HG03135 (cell line): ENCODE measurements at regions not wholly inside any gene's neighbourhood (a gene's known extent, or its start where the extent isn't known, plus 50 kb on each side); places are given as distances from the start of the nearest gene placed in this dataset.
"Not testable (repeated sequence)": the region's sequence is repeated elsewhere in the genome, so short reads cannot be mapped to it uniquely, and the experiment has no call there.

ENCODE experiments used
- ATAC-seq: cut with Tn5 transposase; IDR thresholded peaks from one replicate; pipeline ENCODE4 v1.9.1; 2021; ENCODE audit warnings: mild to moderate bottlenecking, moderate library complexity; ENCODE audit not compliant: unreplicated experiment

DNA sequence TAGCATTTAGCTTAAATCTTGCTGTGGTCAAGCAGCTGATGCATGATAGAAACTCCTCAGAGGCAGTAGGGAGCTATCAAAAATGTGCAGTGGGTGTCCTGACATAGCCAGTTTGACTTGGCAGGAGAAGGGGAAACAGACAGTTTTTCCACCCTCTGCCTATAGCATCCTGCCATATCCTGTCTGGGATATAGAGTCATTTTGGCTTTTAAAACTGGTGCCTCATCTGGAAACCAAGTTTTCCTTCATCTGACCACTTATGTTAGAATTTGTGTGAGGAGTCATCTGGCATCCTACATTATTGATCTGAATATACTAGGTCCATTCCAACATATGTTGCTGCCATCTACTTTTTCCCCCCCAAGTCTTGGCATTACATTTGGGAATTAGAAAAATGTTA lies 284.1 kb downstream of the CD109 start:
- no peak for ATAC-seq

DNA sequence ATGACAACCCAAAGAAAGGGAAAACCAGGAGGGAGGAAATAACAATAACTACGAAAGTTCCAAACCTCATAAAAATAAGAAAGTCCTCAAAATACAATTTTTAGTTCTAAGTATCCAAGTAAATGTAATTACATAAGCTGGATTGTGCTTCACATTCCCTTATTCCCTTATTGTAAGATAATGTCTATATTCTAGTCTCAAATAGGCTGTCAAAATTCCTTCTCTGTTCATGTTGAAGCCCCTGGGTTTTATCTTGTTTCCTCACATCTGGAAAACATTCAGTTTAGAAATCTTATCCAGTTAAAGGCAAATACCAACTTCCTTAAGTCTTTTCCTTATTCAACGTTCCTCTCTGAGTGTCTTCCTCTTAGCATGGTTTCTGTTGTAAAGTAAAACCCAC lies 282.3 kb downstream of the CD109 start:
- no peak for ATAC-seq

DNA sequence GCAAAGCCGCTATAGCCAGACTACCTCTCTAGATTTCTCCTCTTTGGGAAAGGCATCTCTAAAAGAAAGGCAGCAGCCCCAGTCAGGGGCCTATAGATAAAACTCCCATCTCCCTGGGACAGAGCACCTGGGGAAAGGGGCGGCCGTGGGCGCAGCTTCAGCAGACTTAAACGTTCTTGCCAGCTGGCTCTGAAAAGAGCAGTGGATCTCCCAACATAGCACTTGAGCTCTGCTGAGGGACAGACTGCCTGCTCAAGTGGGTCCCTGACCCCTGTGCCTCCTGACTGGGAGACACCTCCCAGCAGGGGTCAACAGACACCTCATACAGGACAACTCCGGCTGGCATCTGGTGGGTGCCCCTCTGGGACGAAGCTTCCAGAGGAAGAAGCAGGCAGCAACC lies 276.5 kb downstream of the CD109 start:
- not testable (repeated sequence) for ATAC-seq

DNA sequence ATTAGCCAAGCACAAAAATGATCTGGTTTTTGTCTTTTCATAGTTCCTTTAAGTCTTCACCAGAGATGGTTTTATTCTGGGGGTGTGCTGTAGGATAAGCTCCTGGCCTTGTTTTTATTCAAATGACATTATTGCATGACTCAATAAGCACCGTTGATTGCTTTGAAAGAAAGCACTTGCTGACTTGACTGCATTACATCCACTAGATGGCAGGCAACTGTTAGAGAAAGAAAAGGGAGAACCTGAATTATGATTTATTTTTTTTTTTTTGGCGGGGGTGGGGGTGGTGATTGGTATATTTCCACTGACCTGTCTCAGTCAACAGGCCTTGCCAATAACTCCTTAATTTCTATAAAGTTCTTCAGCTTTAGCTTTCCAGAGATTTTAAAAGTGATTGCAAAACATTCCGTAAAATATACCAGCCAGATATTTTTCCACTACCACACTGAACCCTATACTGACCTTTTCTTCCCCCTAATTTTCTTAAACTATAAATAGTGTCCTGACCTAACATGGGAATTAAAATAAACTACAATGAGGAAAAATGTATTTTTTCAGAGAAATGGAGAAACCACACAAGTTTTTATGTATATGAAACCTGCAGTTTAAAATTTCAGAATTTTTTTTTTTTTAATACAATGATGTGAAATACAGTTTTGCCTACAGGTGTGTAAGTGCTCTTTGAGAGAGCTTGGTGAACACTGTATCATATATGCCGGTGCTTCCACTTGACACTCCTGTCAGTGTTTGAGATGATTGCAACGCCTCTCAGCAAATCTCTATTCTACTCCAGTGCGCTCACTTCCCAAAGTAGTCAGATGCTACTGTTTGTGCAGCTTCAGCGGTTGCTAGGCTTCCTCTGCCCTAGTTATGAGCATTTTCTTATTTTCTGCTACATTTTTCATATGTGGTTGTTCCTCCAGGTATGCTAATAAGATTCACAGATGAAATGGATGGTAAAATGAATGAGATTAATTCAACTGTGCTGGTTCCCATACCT lies 274.3 kb downstream of the CD109 start:
- ATAC-seq, result no peak

DNA sequence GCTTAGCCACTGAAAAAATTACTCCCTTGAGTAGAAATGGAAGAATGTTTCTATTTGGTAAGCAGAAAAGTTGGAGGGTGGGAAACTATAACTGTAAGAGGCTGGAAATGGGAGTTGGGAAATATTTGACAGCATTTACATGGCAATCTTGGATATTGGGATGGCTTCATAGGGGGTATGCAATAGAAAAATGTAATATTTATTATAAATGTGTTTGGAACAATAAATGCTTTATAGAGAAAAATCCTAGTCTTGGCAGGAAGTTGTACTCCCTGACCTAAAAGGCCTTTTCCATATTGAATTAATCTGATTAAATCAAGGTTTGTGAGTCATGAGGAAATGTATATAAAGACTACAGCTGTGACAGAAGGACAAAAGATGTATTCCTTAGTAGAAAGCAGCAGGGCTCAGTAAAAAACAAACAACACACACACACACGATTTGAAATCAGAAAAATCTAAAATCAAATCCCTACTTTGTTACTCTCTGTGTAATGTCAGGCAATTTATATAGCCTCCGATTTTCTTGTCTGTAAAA lies 272.3 kb downstream of the CD109 start:
- no peak for ATAC-seq

DNA sequence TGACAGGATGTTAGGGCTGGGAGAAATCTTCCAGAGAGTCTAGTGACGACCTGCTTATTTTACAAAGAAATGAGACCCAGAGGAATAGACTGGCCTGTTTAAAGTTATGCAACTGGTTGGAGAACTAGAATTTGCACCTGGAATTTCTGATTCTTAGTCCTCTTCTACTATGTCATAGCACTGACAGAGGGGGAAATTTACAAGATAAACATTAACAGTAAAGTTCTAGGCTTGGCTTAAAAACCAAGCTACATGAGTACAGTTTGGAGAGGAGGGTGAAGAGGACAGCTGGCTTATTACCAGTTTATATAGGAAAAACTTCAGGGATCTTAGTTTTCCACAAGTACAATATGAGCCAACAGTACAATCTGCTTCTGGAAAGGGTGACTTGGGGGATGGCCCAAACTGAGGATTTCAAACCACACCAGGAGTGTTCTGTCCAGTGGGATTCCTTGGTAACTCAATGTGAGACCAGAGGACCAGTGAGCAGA lies 269.6 kb downstream of the CD109 start:
- no peak for ATAC-seq

DNA sequence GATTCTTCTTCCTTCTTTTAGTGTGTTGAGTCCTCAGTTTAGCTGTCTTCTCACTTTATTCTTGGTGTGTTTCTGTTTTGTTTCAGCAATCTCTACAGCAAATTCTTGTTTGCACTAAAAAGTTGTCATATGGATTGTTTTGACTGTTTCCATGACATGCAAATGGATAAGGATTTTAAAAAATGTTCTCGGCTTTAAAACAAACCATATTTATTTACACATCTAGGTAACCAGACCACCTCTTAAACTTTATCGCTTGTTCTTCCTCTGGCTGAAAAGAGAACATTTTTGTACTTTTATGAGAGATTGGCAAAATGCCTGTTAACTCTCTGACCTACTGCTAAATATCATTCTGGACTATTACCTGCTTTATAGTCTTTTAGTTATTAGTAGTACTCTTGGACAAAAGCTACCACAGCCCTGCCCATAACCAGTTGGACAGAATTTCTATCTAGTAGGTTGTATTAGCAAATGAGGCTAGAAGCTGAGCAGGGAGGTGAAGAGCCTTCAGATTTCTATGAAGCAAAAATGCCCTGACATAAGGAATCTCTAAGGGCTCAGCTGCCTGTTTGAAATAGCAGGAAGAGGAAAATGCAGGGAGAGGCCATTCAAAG lies 268.3 kb downstream of the CD109 start:
- ATAC-seq, result no peak

DNA sequence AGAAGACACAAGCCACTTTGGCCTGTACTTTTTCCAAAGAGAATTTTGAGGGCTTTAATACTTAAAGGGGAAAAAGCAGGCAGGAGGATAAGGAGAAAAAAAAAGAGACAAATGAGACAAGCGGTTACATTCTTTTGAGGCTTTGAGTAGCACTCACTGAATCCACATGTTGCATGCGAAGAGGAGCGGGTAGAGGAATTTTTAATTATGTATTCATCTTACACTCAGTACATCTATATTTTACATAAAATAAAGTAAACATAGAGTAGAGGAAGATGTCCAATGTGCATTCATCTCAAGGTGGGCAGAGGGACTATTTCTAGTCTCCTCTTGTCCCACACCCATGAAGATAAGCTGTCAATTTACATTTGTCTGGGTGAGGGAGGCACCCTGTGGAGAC lies 266.9 kb downstream of the CD109 start:
- no peak for ATAC-seq

DNA sequence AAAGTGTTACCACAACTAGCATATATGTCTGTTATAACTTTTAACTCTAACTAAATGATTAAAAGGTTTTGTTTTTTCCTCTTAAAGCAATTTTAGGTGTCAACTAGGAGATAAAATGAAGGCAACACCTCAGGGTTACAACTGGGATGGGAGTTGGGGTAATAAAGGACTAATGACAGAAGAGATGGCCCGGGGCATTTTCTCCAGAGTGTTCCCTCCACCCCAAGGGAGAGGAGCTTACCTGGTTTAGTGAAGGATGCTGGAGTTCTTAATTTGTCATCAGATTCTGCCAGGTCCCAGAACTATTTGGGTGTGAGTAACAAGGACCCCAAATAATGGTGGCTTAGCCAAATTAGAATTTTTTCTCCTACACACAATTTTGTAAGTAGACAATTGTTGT lies 260.3 kb downstream of the CD109 start:
- no peak for ATAC-seq

DNA sequence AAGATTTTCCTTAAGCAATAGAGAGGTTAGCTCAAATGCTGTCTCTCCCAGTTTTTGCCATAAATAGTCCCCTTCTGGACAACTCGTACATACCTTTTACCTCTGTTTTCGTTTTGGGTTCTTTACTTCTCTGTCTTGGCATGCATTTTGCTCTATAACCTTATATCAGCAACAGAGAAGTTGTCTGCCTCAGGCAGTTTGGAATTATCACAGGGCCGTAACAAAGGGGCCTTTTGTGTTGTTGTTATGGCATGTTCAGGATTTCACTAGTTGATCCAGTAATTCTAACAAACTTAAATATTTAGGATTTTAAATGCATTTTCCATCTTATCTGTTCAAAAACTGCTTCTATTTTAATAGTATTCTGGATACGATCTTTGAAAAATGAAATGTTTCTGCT lies 259.8 kb downstream of the CD109 start:
- ATAC-seq, result no peak

DNA sequence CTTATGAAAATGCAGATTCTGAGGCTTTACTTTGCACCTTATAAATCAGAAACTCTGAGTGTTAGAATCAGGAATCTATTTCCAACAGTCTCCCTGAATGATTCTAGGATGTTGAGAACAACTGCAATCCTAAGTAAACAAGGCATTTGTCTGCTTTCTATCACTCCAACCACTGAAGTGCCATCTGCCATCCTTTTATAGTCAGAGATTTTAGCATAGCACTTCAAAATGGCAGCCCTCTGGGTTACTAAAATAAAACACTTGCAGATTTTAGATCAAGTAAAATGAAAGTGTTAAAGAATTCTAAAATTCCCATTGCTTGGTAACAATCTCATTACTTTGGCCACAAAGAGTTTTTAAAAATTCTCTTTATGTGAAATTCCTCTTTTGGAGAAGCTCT lies 258.9 kb downstream of the CD109 start:
- ATAC-seq, result no peak

DNA sequence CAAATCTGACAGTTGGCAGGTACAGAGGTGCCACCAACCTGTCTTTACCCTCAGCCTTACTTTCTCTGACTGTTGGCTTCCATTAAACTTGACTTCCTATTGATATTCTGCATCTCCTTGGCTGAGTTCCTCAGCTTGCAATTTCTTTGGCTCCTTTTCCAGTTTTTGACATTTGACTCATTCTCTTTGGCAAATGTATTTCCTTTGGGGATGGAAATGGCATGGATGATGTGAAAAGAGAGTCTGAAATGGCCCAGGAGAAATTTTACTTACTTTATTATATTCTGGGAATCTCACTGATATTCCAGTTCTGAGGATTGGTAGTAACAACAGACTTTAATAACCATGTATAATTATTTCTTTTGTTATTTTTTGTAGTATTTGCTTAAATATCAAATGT lies 255.2 kb downstream of the CD109 start:
- ATAC-seq, result no peak

DNA sequence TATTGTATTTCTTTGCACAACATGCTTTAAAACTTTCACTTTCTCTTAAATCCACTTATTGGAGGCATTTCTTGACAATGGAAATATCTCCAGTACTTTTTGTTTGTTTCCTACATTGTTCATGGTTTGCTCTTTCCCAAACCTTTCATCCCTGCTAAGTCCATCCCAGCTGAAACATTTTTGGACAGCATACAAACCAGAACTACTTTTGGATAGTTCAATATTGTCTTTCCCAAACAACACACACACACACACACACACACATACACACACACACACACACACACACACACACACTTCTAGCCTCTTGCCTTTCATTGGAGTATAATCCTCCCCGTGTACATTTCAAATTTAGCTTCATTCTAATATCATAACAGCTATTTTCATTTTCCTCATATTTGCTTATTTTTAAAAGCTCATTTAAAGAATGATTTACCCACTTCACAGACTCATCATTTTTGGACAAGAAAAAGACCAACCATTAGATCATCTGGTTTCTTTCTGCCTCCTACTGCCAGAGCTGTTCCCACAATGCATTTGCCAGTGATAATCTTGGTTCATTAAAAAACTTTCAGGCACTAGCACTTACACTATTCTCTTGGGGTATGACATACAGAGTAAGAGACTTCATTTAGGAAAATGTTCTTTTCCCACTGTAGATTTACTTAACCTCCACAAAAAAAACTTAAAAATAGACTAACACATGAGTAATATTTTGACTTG lies 248.1 kb downstream of the CD109 start:
- no peak for ATAC-seq

DNA sequence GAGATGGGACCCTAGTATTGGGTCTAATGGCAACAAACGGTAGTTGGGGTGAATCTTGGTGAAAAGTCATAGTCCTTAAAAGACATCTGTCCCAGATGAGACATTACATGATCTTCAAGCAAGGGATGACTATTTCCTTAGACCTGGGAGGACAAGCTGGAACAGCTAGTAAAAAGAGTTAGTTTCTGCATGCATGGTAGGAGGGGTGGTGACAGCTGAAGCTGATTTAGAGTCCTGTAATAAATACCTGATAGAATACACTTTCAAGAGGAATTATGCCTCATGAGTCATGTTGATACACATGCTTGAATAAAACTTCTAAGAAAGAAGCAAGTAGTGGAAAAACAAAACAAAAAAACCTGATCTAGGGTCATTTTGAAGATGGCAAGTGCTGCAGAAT lies 247.4 kb downstream of the CD109 start:
- ATAC-seq, result no peak

DNA sequence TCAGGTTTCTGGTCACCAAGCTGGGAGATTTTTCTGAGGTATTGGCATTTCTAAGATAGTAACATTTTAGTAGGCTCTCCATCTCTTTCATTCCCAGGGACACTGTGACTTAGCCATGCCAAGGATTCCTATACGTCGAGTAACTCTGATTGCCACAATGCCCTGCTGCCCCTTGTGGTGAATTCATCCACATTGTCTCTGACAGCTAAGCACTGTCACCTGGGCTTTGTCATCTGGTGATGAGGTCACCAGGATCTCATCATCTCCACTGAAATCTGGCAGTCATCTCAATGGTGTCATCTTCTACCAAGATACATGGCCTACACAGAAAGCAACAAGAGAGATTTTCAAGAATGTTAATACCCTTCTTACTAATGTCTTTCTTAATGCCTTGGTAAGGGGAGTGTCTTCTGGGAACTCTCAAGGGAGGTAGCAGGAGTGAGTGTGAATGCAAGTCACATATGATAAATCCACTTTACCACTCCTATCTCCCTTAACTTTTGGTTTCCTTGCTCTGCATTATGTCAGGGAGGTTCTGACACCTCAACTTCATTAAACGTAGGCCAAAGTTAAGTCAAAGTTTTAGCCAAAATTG lies 246.7 kb downstream of the CD109 start:
- no peak for ATAC-seq

DNA sequence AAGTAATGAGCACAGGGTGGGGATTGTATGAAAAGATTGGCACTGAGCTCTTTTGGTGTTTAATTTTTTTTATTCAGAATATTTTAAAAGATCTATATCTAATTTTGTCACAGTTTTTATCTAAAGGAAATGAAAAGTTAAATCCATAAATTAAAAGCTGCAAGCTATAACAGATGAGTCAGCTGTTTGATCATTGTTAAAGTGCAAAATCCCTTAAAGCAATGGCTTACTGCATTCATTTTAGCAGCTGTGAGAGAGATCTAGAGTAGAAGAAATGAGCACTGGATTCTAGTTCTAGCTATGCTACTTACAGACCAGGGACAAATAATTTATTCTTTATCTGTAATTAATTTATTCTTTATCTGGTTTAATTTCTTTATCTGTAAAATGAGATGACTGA lies 245.9 kb downstream of the CD109 start:
- no peak for ATAC-seq

DNA sequence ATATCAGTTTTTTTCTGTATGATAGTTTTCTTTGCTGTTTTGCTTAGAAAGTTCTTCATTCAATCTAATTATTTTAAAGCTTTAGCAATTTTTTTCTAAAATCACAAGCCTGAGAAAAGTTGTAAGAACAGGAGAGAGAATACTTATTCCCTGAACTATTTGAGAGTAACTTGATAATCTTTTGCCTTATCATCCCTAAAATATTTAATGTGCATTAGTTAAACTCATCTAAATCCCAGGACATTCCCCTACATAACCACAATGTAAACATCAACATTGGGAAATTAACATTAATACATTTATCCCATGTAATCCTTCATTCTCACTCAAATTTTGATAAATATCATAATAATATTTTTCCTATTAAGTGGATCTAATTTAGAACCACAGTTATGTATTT lies 241.8 kb downstream of the CD109 start:
- ATAC-seq, result no peak

DNA sequence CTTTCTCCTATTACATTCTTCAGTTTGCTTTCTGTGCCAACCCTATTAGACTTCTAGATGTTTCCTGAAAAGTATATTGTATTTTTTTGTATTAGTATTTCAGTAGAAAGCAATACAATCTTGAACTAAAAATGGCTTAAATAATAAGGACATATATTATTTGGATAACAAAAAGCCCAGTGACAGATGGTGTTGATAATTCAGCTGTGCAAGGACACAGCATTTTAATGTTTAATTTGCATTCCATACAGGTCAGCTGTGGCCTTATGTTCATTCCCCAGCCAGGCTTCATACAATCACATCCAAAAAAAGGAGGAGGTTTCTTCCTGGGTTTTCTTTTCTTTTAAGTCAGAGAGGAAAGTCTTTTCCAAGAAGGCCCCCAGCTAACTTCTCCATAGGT lies 236.9 kb downstream of the CD109 start:
- no peak for ATAC-seq

DNA sequence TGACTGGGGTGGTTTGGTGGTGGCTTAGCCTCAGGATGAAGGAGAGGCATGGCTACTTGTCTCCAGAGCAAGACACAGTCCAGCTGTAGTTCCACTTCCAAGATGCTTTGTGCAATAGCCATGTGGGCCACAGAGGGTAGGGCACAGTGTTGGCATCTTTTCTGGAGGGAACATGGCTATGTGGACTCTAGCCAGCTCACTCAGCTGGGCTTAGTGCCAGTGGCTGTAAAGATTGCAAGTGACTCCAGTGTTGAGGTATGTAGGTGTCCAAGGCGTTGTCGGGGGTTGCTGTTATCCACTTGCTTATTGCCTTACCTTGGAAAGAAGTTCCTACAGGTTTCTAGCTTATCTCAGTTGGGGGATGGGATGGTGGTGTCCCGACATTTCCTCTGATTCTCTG lies 233.4 kb downstream of the CD109 start:
- ATAC-seq, result no peak

DNA sequence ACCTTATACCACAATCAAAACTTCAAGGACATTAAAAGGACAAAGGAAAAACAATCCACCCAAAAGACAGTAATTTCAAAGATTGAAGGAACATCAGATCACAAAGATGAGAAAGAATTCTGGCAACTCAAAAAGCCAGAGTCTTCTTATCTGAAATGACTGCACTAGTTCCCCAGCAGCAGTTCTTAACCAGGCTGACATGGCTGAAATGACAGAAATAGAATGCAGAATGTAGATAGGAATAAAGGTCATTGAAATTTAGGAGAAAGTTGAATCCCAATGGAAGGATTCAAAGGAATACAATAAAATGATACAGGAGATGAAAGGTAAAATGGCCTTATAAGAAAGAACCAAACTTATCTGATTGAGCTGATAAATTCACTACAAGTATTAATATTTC lies 231.4 kb downstream of the CD109 start:
- no peak for ATAC-seq

DNA sequence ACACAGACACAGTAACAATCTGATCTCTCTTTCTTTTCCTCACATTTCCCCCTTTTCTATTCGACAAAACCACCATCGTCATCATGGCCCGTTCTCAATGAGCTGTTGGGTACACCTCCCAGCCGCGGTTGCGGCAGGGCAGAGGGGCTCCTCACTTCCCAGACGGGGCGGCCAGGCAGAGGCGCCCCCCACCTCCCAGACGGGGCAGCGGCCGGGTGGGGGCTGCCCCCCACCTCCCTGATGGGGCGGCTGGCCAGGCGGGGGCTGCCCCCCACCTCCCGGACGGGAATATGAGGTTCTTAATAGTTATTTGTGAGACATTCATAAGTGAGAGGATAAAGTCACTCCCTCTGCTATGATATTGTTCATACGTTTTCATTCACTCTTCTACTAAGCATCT lies 229.7 kb downstream of the CD109 start:
- not testable (repeated sequence) for ATAC-seq
